ENCODE measurements at regions not wholly inside any gene's neighbourhood (a gene's known extent, or its start where the extent isn't known, plus 50 kb on each side); places are given as distances from the start of the nearest gene placed in this dataset.

- no peak for TF ChIP-seq CTCF (IDR thresholded peaks at IDR 0.05; ENCODE audit: borderline replicate concordance)
- no peaks in the 10 kb centered on the region for H3K36me3 ChIP-seq
- intact Hi-C loops (cut with micrococcal nuclease), result no loop called here
- no peak overlapping the region for H3K4me3 ChIP-seq
- H3K27ac ChIP-seq (replicated peaks), result no peak overlapping the region
- no peaks in the 10 kb centered on the region for H3K4me1 ChIP-seq
- H3K9me3 ChIP-seq (replicated peaks), result peaks cover 18% of the 10 kb centered on the region
- H3K27me3 ChIP-seq (ENCODE audit: low read depth), result peaks cover 10% of the 10 kb centered on the region
- no peak for DNase-seq
Measured at GRCh38 chr22:34885852-34886251, 180.1 kb upstream of the ISX start.

GRCh38 chr22:34886391-34886790 lies 179.6 kb upstream of the ISX start:
- no peak overlapping the region for H3K4me3 ChIP-seq
- peaks cover 18% of the 10 kb centered on the region for H3K9me3 ChIP-seq (replicated peaks)
- H3K36me3 ChIP-seq, result no peaks in the 10 kb centered on the region
- DNase-seq, result no peak
- no peak overlapping the region for H3K27ac ChIP-seq (replicated peaks)
- TF ChIP-seq CTCF (IDR thresholded peaks at IDR 0.05; ENCODE audit: borderline replicate concordance), result no peak
- H3K4me1 ChIP-seq, result no peaks in the 10 kb centered on the region
- peaks cover 13% of the 10 kb centered on the region for H3K27me3 ChIP-seq (ENCODE audit: low read depth)
- intact Hi-C loops (cut with micrococcal nuclease), result no loop called here

GRCh38 chr22:34886812-34887211 lies 179.1 kb upstream of the ISX start:
- Histone ChIP-seq H3K4me1 (no peaks in the 10 kb centered on the region), H3K9me3 (replicated peaks) (peaks cover 18% of the 10 kb centered on the region), H3K36me3 (no peaks in the 10 kb centered on the region), H3K4me3 (no peak overlapping the region), H3K27ac (replicated peaks) (no peak overlapping the region), H3K27me3 (ENCODE audit: low read depth) (peaks cover 18% of the 10 kb centered on the region)
- no peak for TF ChIP-seq CTCF (IDR thresholded peaks at IDR 0.05; ENCODE audit: borderline replicate concordance)
- no peak for DNase-seq
- intact Hi-C loops (cut with micrococcal nuclease), result no loop called here

- Histone ChIP-seq H3K9me3 (replicated peaks) (no peaks in the 10 kb centered on the region), H3K27me3 (ENCODE audit: low read depth) (peaks cover 40% of the 10 kb centered on the region), H3K36me3 (no peaks in the 10 kb centered on the region), H3K4me3 (no peak overlapping the region), H3K27ac (replicated peaks) (no peak overlapping the region), H3K4me1 (no peaks in the 10 kb centered on the region)
- intact Hi-C loops (cut with micrococcal nuclease), result no loop called here
- no peak for TF ChIP-seq CTCF (IDR thresholded peaks at IDR 0.05; ENCODE audit: borderline replicate concordance)
- DNase-seq, result no peak
Measured at GRCh38 chr22:34897126-34897525, 168.8 kb upstream of the ISX start.

- intact Hi-C loops (cut with micrococcal nuclease), result no loop called here
- Histone ChIP-seq H3K4me1 (no peaks in the 10 kb centered on the region), H3K27ac (replicated peaks) (no peak overlapping the region), H3K4me3 (no peak overlapping the region), H3K27me3 (ENCODE audit: low read depth) (no peaks in the 10 kb centered on the region), H3K9me3 (replicated peaks) (no peaks in the 10 kb centered on the region), H3K36me3 (no peaks in the 10 kb centered on the region)
- TF ChIP-seq CTCF (IDR thresholded peaks at IDR 0.05; ENCODE audit: borderline replicate concordance), result no peak
- DNase-seq, result no peak
Measured at GRCh38 chr22:34902335-34902734, 163.6 kb upstream of the ISX start.

- H3K27ac ChIP-seq (replicated peaks), result no peak overlapping the region
- H3K27me3 ChIP-seq (ENCODE audit: low read depth), result peaks cover 4% of the 10 kb centered on the region
- no peaks in the 10 kb centered on the region for H3K36me3 ChIP-seq
- TF ChIP-seq CTCF (IDR thresholded peaks at IDR 0.05; ENCODE audit: borderline replicate concordance), result no peak
- H3K4me1 ChIP-seq, result no peaks in the 10 kb centered on the region
- no peaks in the 10 kb centered on the region for H3K9me3 ChIP-seq (replicated peaks)
- no peak for DNase-seq
- no peak overlapping the region for H3K4me3 ChIP-seq
- intact Hi-C loops (cut with micrococcal nuclease), result no loop called here
Measured at GRCh38 chr22:34903416-34903815, 162.5 kb upstream of the ISX start.

All from left ventricle myocardium inferior (tissue), 1 donor.